IMR-90 (cell line): ENCODE measurements at regions not wholly inside any gene's neighbourhood (a gene's known extent, or its start where the extent isn't known, plus 50 kb on each side); places are given as distances from the start of the nearest gene placed in this dataset.

ENCODE experiments used
- ATAC-seq: fragments of 200-7000 bp; cut with Tn5 transposase; 2 replicates; pipeline ENCODE4 v1.9.1; 2020; ENCODE audit warnings: low read depth, mild to moderate bottlenecking, moderate library complexity
- BruUV-seq: library from RNA; stranded (reverse); fragments of 400-500 nt; replicated peaks from 2 replicates; lab custom pipeline; 2021; lab: Mats Ljungman, UMichigan
- CTCF ChIA-PET: fragments of 300-600 bp; formaldehyde crosslinking; extraction: SDS; loops from one replicate; lab custom pipeline; 2021; ENCODE audit warnings: antibody characterized with exemption; lab: Yijun Ruan, JAX
- POLR2A ChIA-PET: fragments of 300-600 bp; sonication (Branson Sonifier 250); formaldehyde crosslinking; loops from one replicate; lab custom pipeline; 2022; ENCODE audit warnings: antibody characterized with exemption; ENCODE audit not compliant: unreplicated experiment; lab: Charles Lee
- DNase-seq: peaks from one replicate; pipeline ENCODE4 v3.0.0; 2013
- H2AFZ ChIP-seq: replicated peaks from 2 replicates; pipeline ENCODE3; 2013; ENCODE audit warnings: low read length, mild to moderate bottlenecking; ENCODE audit not compliant: poor library complexity
- H2AK5ac ChIP-seq: 2 replicates; pipeline ENCODE4 v1.6.1; 2013; ENCODE audit warnings: low read depth, low read length, inconsistent platforms
- H2AK9ac ChIP-seq: replicated peaks from 2 replicates; pipeline ENCODE3; 2013; ENCODE audit warnings: mild to moderate bottlenecking, low read depth, low read length, moderate library complexity; ENCODE audit not compliant: poor library complexity
- H2BK120ac ChIP-seq: 2 replicates; pipeline ENCODE4 v1.6.1; 2013; ENCODE audit warnings: low read depth, low read length, inconsistent platforms
- H2BK15ac ChIP-seq: 3 replicates; pipeline ENCODE4 v1.6.1; 2013; ENCODE audit warnings: low read depth, low read length, inconsistent platforms
- H2BK20ac ChIP-seq: 2 replicates; pipeline ENCODE4 v1.6.1; 2013; ENCODE audit warnings: low read depth, mild to moderate bottlenecking, inconsistent platforms, low read length, moderate library complexity
- H2BK5ac ChIP-seq: 2 replicates; pipeline ENCODE4 v1.6.1; 2013; ENCODE audit warnings: mild to moderate bottlenecking, low read depth, low read length, inconsistent platforms; ENCODE audit not compliant: poor library complexity, severe bottlenecking
- H3K14ac ChIP-seq: replicated peaks from 2 replicates; pipeline ENCODE4 v1.6.1; 2013; ENCODE audit warnings: low read depth, low read length, inconsistent platforms
- H3K18ac ChIP-seq: 2 replicates; pipeline ENCODE4 v1.6.1; 2013; ENCODE audit warnings: low read depth, low read length, control low read depth
- H3K23ac ChIP-seq: 2 replicates; pipeline ENCODE4 v1.6.1; 2013; ENCODE audit warnings: low read depth, low read length, inconsistent platforms
- H3K27ac ChIP-seq: 2 replicates; pipeline ENCODE4 v1.5.1; 2013; ENCODE audit warnings: mild to moderate bottlenecking, control low read depth, low read length; ENCODE audit not compliant: insufficient read depth
- H3K27me3 ChIP-seq: 2 replicates; pipeline ENCODE4 v1.6.1; 2013; ENCODE audit warnings: low read length; ENCODE audit not compliant: control insufficient read depth, insufficient read depth
- H3K36me3 ChIP-seq: 2 replicates; pipeline ENCODE4 v1.6.1; 2013; ENCODE audit warnings: low read length, mixed read lengths; ENCODE audit not compliant: control insufficient read depth, insufficient read depth
- H3K4ac ChIP-seq: 2 replicates; pipeline ENCODE4 v1.6.1; 2013; ENCODE audit warnings: low read depth, low read length, inconsistent platforms
- H3K4me1 ChIP-seq: 2 replicates; pipeline ENCODE4 v1.6.1; 2013; ENCODE audit warnings: low read length, mixed read lengths; ENCODE audit not compliant: control insufficient read depth, insufficient read depth
- H3K4me2 ChIP-seq: 2 replicates; pipeline ENCODE4 v1.6.1; 2013; ENCODE audit warnings: low read depth, mild to moderate bottlenecking, control low read depth, low read length, moderate library complexity
- H3K4me3 ChIP-seq: 2 replicates; pipeline ENCODE4 v1.5.1; 2013; ENCODE audit warnings: low read depth, mild to moderate bottlenecking, control low read depth, low read length, moderate library complexity; ENCODE audit not compliant: insufficient read depth
- H3K56ac ChIP-seq: 2 replicates; pipeline ENCODE4 v1.6.1; 2013; ENCODE audit warnings: low read length, inconsistent platforms; ENCODE audit not compliant: insufficient read depth; ENCODE audit errors: extremely low read depth
- H3K79me1 ChIP-seq, 2 experiments: 2 replicates each; pipeline ENCODE4 v1.6.1; 2013; ENCODE audit warnings: low read length in 2 of 2, inconsistent platforms in 1 of 2, low read depth in 1 of 2
- H3K9ac ChIP-seq: 2 replicates; pipeline ENCODE4 v1.6.1; 2013; ENCODE audit warnings: low read depth, low read length, control low read depth
- H3K9me1 ChIP-seq: 2 replicates; pipeline ENCODE4 v1.6.1; 2013; ENCODE audit warnings: low read length, inconsistent platforms; ENCODE audit not compliant: insufficient read depth
- H3K9me3 ChIP-seq: 2 replicates; pipeline ENCODE4 v1.6.1; 2013; ENCODE audit warnings: low read length; ENCODE audit not compliant: control insufficient read depth, insufficient read depth
- H4K20me1 ChIP-seq: 2 replicates; pipeline ENCODE4 v1.6.1; 2013; ENCODE audit warnings: low read length, inconsistent platforms; ENCODE audit not compliant: insufficient read depth
- H4K5ac ChIP-seq: 2 replicates; pipeline ENCODE4 v1.6.1; 2013; ENCODE audit warnings: mild to moderate bottlenecking, low read depth, low read length, control low read depth
- H4K8ac ChIP-seq, 2 experiments: 2 replicates each; pipeline ENCODE4 v1.6.1; 2013; ENCODE audit warnings: low read depth in 2 of 2, low read length in 2 of 2, control low read depth in 1 of 2, inconsistent platforms in 1 of 2
- H4K91ac ChIP-seq: 2 replicates; pipeline ENCODE4 v1.6.1; 2013; ENCODE audit warnings: low read depth, low read length, inconsistent platforms; ENCODE audit not compliant: insufficient read depth
- BHLHE40 ChIP-seq: fragments of 150-350 bp; IDR thresholded peaks from 2 replicates; pipeline ENCODE4 v1.6.1; 2016; ENCODE audit warnings: mild to moderate bottlenecking, low read depth, low read length
- CEBPB ChIP-seq: IDR thresholded peaks from 2 replicates; pipeline ENCODE4 v1.6.1; 2012; ENCODE audit warnings: low read depth, low read length, improper control_type of control experiment
- ELK1 ChIP-seq: fragments of 150-350 bp; IDR thresholded peaks from 2 replicates; pipeline ENCODE4 v1.6.1; 2016; ENCODE audit warnings: low read depth, mild to moderate bottlenecking, low read length, moderate library complexity, borderline replicate concordance
- MAZ ChIP-seq: IDR thresholded peaks from 2 replicates; pipeline ENCODE4 v1.6.1; 2012; ENCODE audit warnings: low read depth, mild to moderate bottlenecking, low read length, improper control_type of control experiment, moderate library complexity, borderline replicate concordance
- MXI1 ChIP-seq: IDR thresholded peaks from 2 replicates; pipeline ENCODE4 v1.6.1; 2012; ENCODE audit warnings: low read depth, mild to moderate bottlenecking, low read length, moderate library complexity, borderline replicate concordance
- RCOR1 ChIP-seq: IDR thresholded peaks from 2 replicates; pipeline ENCODE4 v1.6.1; 2012; ENCODE audit warnings: mild to moderate bottlenecking, low read length, improper control_type of control experiment; ENCODE audit not compliant: insufficient replicate concordance
- WGBS, 2 experiments: methylation state at CpG; one replicate each; pipeline versions ENCODE4 v1.1.5 to v1.1.7; 2013; ENCODE audit warnings: missing lambda C conversion rate in 2 of 2; ENCODE audit not compliant: insufficient read length in 1 of 2; ENCODE audit errors: extremely low coverage in 2 of 2; 5-methylcytosine and 5-hydroxymethylcytosine counted together
- dilution Hi-C: fragments of 300-500 bp; cut with HindIII; formaldehyde crosslinking; loops from one replicate; pipeline ENCODE4 v1.14.3; 2018; ENCODE audit warnings: low sequenced_read_pairs; ENCODE audit not compliant: unreplicated experiment
- in situ Hi-C: fragments of 300-500 bp; cut with MboI; formaldehyde crosslinking; loops from 3 replicates; pipeline ENCODE4 v1.14.3; 2019; ENCODE audit warnings: low sequenced_read_pairs, inconsistent platforms, mixed read lengths
- intact Hi-C: fragments of 100-400 bp; cut with micrococcal nuclease; formaldehyde crosslinking; loops from 2 replicates; pipeline ENCODE4 v1.10.0; 2022

GRCh38 chr5:13408616-13409015 is 535.9 kb downstream of the DNAH5 start:
- H3K56ac ChIP-seq, result no peak overlapping the region
- intact Hi-C loops, result no loop called here
- dilution Hi-C loops, result no loop called here
- ATAC-seq (no peak), DNase-seq (no peak)
- no peak overlapping the region for H3K23ac ChIP-seq
- TF ChIP-seq CEBPB, result no peak
- TF ChIP-seq MAZ, result no peak
- no peak for TF ChIP-seq BHLHE40
- no peak for TF ChIP-seq ELK1
- TF ChIP-seq RCOR1, result no peak
- no peak for TF ChIP-seq MXI1
- H3K18ac ChIP-seq, result no peak overlapping the region
- ChIA-PET POLR2A (no interaction called here), CTCF (no interaction called here)
- H3K79me1 ChIP-seq, result no peaks in the 10 kb centered on the region
- no peak overlapping the region for H2BK5ac ChIP-seq
- H3K4me2 ChIP-seq, result no peak overlapping the region
- H3K4ac ChIP-seq, result no peak overlapping the region
- no peak overlapping the region for H2BK20ac ChIP-seq
- H2AFZ ChIP-seq, result no peak overlapping the region
- H2AK9ac ChIP-seq, result no peak overlapping the region
- BruUV-seq, result no TSS peak
- no peak overlapping the region for H2BK15ac ChIP-seq
- no peak overlapping the region for H4K91ac ChIP-seq
- in situ Hi-C loops, result no loop called here
- no peak overlapping the region for H3K4me3 ChIP-seq
- H3K14ac ChIP-seq, result no peak overlapping the region
- no peak overlapping the region for H3K27ac ChIP-seq
- WGBS, 2 experiments, result no CpG with 5 or more reads among the region's 1 CpG
- no peaks in the 10 kb centered on the region for H4K20me1 ChIP-seq
- no peak overlapping the region for H3K9ac ChIP-seq
- no peaks in the 10 kb centered on the region for H3K36me3 ChIP-seq
- no peaks in the 10 kb centered on the region for H3K27me3 ChIP-seq
- no peak overlapping the region for H4K5ac ChIP-seq
- no peak overlapping the region for H4K8ac ChIP-seq
- no peaks in the 10 kb centered on the region for H3K9me3 ChIP-seq
- no peaks in the 10 kb centered on the region for H3K4me1 ChIP-seq
- H3K9me1 ChIP-seq, result no peaks in the 10 kb centered on the region
- no peak overlapping the region for H2BK120ac ChIP-seq
- no peak overlapping the region for H2AK5ac ChIP-seq
